ENCODE measurements at regions not wholly inside any gene's neighbourhood (a gene's known extent, or its start where the extent isn't known, plus 50 kb on each side); places are given as distances from the start of the nearest gene placed in this dataset.

DNA sequence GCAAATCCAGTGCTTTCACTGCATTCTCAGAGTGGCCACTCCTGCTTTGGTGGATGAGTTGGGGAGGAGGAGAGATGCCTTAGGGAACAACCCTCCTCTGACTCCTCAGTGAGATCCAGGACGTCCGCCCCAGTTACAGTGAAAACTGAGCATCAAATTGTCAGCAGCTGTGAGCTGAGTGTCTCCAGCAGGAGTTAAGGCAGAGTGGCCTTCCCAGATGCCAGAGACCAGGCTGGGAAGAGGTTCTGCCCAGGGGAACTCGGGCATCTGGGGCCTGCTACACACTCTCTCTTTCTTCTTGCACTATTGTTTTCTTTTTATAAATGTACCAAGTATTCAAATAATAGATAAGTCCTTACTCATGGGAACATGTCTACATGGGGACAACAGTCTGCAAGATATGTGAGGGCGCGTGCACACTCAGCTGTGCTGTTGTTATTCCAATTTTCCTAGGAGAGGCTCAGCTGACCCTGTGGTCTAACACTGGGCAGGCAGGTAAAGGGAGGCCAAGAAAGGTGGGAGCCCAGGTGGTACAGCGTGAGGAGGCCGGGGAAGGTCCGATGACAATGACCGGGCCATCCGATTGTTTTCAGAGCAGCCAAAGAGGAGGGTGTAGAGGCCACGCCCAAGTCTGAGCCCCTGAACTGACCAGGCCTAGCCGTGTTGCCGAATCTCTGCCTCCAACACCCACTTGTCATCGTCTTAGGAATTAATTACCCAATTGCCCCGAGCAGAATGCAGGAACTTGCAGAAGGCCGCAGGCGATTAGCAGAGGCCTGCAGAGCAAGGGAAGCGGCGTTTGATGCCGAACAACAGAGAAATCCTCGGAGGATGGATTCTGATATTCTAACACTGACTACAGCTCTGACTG, 166.9 kb downstream of the ANAPC1 start:
- TF ChIP-seq CTCF (conservative IDR thresholded peaks at IDR 0.05; ENCODE audit: low read depth, low read length): no peak
- TF ChIP-seq, protein P1, sequence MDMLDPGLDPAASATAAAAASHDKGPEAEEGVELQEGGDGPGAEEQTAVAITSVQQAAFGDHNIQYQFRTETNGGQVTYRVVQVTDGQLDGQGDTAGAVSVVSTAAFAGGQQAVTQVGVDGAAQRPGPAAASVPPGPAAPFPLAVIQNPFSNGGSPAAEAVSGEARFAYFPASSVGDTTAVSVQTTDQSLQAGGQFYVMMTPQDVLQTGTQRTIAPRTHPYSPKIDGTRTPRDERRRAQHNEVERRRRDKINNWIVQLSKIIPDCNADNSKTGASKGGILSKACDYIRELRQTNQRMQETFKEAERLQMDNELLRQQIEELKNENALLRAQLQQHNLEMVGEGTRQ (IDR thresholded peaks at IDR 0.05; ENCODE audit: low read depth, low read length): no peak
- no peak for TF ChIP-seq POLR2A (IDR thresholded peaks at IDR 0.05; ENCODE audit: low read depth, low read length)
- no peak for TF ChIP-seq RAD21 (IDR thresholded peaks at IDR 0.05; ENCODE audit: low read length)
